Prostate gland (tissue), 2 donors: ENCODE measurements at regions not wholly inside any gene's neighbourhood (a gene's known extent, or its start where the extent isn't known, plus 50 kb on each side); places are given as distances from the start of the nearest gene placed in this dataset.

Experiments
- CTCF ChIP-seq, 4 experiments: fragments of 200-600 bp in 2 of 4; fragments of 450-650 bp in 2 of 4; sonication (generic) in 2 of 4; IDR thresholded peaks; 1 replicate in 3 of 4; 2 replicates in 1 of 4; pipeline ENCODE4 v1.5.1; 2016 to 2019; ENCODE audit warnings: antibody characterized with exemption in 4 of 4, mild to moderate bottlenecking in 2 of 4, moderate library complexity in 2 of 4
- POLR2A ChIP-seq: fragments of 450-650 bp; IDR thresholded peaks from one replicate; pipeline ENCODE4 v1.6.1; 2016; ENCODE audit warnings: antibody characterized with exemption, mild to moderate bottlenecking
- POLR2AphosphoS5 ChIP-seq: sonication (generic); formaldehyde crosslinking; IDR thresholded peaks from one replicate; pipeline ENCODE4 v1.6.1; 2017; ENCODE audit warnings: antibody characterized with exemption

DNA sequence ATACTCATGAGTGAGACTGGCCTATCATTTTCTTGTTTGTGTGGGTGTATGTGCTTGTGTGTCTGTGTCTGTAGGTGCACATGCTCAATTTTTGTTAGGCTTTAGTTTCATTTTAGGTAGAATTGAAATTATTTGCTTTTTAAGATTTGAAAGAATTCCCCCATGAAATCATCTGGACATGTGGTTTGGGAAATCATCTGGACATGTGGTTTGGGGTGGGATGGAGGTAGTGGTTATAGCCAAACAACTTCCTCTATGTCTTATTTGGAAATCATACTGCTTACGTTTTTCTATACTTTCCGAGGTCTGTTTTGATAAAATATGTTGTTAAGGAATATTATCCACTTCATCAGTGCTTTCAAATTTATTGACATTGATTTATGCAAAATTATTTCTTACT lies 485.4 kb upstream of the CLINT1 start:
- no peak for TF ChIP-seq CTCF (IDR thresholded peaks at IDR 0.05)
- no peak for TF ChIP-seq POLR2A
- TF ChIP-seq POLR2AphosphoS5, result no peak
